Middle frontal gyrus (tissue), 1 donor: ENCODE measurements at regions not wholly inside any gene's neighbourhood (a gene's known extent, or its start where the extent isn't known, plus 50 kb on each side); places are given as distances from the start of the nearest gene placed in this dataset.
"Not testable (repeated sequence)": the region's sequence is repeated elsewhere in the genome, so short reads cannot be mapped to it uniquely, and the experiment has no call there.

ENCODE experiments used
- DNase-seq: peaks from one replicate; pipeline ENCODE4 v3.0.0-alpha.2; 2015; ENCODE audit warnings: low spot score; ENCODE audit errors: extremely low spot score

DNA sequence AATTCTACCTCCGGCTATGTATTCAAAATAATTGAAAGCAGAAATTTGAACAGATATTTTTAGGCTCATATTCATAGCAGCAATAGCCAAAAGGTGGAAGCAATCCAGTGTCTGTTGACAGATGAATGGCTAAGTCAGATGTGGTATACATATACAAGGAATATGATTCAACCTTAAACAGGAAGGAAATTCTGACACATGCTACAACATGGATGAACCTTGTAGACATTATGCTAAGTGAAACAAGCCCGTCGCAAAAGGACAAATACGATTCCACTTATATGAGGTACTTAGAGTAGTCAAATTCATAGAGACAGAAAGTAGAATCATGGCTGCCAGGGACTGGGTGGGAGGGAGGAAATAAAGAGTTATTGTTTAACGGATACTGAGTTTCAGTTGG lies 331.6 kb downstream of the PCNX1 start:
- DNase-seq: no peak

GRCh38 chr14:71240171-71240570 lies 332.9 kb downstream of the PCNX1 start:
- DNase-seq: no peak

DNA sequence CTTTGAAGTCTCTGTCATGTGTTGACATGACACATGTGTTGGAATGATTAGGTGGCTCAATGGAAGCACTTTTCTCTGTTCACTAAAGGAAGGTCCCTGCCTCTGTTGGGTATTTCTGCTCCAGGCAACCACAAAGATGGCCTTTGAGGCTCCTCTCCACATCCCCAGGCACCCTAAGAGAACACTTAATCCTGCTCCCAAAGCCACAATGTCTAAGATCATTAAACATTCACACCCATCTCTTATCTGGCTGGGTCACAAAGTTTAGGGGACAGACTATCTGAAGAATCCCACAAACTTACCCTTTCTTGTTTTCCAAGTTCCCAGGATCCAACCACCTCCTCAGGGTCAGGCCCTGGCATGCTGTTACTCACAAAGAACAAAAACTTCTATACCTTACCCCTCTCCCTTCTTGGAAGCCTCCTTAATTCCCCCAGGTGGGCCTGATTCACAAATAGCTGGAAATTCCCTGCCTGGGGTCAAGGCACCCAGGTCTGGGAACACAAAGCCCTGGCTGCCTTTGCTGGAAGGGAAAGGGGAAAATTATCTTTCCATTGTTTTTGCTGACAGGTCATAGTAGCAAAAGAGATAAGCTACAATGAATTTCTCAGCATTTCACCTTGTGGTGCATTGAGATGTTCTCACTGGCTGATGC lies 333.7 kb downstream of the PCNX1 start:
- no peak for DNase-seq

- DNase-seq: no peak
Measured at GRCh38 chr14:71242237-71242748, 335.0 kb downstream of the PCNX1 start.

DNA sequence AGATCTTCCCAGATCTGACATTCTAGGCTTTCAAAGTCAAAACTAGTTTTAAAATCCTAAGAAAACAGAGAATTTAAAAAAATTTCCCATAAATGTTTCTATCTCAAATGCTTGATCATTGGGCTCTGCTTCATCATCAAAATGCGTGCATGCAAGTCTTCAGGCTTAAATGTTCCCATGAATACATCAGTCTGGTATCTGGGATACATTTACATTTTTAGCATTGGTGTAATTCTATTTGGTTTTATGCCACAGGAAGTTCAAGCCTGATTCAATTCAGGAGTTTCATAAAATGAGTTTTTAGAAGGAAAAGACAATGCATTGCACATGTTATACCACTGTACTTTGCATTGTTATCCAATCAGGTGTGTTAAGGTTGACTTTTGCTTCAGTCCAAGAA lies 336.4 kb downstream of the PCNX1 start:
- DNase-seq: no peak

DNA sequence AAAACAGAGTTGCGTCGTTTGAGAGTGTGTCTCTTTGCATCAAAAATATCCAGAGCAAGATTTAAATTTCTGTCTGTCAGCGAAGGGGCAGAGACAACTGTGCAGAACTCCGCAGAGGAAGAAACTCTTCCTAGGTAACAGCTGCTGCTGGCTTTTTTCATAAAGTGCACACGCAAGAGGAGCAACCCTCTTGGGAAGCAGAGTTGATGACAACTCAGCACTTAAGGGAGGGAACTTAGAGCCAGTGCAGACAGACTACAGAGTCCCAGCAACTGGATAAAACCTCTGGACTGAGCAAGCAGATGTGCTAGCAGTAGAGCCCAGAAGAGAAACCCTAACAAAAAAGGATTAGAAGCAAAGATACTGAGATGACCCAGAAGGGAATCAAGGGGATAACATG lies 337.1 kb downstream of the PCNX1 start:
- DNase-seq: no peak

- DNase-seq: no peak
Measured at GRCh38 chr14:71245659-71246361, 338.6 kb downstream of the PCNX1 start.

GRCh38 chr14:71246539-71246938 lies 339.3 kb downstream of the PCNX1 start:
- DNase-seq: no peak

GRCh38 chr14:71247106-71247505 lies 339.8 kb downstream of the PCNX1 start:
- no peak for DNase-seq

GRCh38 chr14:71248194-71248593 lies 340.9 kb downstream of the PCNX1 start:
- DNase-seq: no peak

DNA sequence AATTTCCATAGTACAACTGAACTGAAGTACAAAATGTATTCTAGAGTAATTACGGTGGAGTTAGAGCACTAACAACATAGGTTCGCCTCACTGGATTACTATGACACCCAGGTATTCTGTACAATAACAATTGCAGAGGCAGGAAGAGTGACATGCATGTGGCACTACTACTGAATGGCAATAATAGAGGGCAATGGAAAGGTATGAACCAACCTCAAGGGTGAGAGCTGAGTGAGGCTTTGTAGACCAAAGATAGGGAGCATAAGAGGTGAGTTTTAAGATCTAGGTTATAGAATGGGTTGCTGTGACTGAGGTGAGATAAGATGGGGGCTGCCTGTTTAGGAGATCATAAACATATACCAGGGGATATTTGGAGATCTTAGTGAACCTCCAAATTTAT lies 343.1 kb downstream of the PCNX1 start:
- no peak for DNase-seq

- no peak for DNase-seq
Measured at GRCh38 chr14:71250791-71251190, 343.5 kb downstream of the PCNX1 start.

DNA sequence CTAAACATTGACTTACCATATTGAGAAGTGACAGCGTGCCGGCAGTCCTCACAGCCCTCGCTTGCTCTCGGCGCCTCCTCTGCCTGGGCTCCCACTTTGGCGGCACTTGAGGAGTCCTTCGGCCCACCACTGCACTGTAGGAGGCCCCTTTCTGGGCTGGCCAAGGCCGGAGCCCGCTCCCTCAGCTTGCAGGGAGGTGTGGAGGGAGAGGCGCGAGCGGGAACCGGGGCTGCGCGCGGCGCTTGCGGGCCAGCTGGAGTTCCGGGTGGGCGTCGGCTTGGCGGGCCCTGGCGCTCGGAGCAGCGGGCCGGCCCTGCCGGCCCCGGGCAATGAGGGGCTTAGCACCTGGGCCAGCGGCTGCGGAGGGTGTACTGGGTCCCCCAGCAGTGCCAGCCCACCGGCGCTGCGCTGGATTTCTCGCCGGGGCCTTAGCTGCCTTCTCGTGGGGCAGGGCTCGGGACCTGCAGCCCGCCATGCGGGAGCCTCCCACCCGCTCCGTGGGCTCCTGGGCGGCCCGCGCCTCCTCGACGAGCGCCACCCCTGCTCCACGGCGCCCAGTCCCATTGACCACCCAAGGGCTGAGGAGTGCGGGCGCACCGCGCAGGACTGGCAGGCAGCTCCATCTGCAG lies 346.9 kb downstream of the PCNX1 start:
- DNase-seq: not testable (repeated sequence)

DNA sequence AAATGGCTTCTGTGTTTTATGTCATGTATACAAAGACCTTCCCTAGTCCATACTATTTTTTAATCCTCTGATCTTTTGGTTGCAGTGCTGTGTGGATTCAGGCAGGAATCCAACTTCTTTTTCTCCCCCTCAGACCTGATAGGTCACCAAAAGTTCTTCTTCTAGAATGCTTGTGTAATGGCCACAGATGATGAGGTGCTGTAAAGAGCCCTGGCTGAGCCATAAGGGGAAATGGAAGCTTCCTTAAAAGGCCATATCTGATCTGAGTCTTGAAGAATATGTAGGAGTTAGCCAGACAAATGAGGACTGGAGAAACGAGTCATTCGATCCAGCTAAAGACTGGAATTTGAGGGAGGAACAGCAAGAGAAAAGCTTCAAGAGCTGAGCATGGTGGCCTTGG lies 353.9 kb downstream of the PCNX1 start:
- no peak for DNase-seq

- DNase-seq: no peak
Measured at GRCh38 chr14:71262441-71262840, 355.2 kb downstream of the PCNX1 start.

DNA sequence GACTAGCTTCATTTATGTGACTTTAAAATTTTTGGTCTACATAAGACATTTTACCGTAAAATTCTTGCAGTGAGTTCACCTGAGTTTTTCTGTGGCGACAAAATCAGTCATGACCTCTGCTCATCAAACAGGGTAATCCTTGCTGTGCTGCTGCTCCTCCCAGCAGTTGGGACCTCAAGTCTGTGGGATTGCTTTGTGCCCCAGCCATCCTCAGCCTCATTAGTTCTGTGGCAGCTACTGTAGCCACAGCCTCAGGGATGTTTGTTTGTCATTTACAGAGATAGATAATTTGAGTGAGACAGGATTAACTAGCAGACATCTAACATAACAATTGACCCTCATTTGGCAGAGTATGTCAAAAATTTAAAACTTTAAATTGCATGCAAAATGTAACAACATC lies 357.0 kb downstream of the PCNX1 start:
- DNase-seq: no peak

- no peak for DNase-seq
Measured at GRCh38 chr14:71267007-71267513, 359.8 kb downstream of the PCNX1 start.

DNA sequence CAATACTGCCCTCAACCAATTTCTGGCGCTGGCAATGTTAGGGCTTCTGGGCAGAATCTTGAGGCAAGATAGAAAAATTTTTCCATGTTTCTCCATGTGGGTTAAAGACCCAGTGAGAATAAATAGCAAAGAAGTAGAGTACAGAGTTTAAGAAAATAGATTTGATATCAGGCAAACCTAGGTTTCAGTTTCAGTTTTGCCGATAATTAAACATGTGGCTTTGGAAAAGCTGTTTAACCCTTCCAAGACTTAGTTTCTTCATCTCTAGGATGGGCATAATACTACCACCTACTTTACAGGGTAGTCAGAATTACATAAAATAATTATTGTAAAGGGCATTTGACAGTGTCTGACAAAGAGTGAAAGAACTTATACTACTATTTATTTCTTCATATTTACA lies 360.4 kb downstream of the PCNX1 start:
- no peak for DNase-seq

DNA sequence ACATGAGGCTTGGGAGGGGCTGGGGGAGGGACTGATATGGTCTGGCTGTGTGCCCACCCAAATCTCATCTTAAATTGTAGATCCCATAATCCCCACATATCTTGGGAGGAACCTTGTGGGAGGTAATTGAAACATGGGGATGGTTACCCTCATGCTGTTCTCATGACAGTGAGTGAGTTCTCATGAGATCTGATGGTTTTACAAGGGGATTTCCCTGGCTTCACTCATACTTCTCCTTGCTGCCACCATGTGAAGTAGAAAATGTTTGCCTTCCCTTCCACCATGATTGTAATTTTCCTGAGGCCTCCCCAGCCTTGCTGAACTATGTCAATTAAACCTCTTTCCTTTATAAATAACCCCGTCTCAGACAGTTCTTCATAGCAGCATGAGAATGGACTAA lies 362.9 kb downstream of the PCNX1 start:
- no peak for DNase-seq

GRCh38 chr14:71271166-71271945 lies 364.1 kb downstream of the PCNX1 start:
- DNase-seq: no peak

GRCh38 chr14:71273366-71273765 lies 366.1 kb downstream of the PCNX1 start:
- no peak for DNase-seq

DNA sequence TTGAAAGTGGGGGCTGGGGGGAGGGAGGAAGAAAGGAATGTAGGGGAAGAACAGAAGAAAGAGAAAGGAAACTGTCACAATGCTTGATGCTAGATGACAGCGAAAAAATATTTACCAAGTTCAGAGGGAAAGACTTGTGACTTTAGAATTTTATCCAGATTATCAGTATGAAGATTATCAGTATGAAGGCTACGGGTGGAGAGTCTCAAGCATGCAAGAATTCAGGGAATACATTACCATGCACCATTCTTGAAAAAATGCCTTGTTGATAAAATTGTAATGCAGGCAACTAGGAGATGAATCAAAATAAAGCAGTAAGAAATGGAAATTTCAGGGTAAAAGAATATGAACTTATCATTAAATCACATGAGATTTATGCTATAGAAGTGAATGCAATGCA lies 376.8 kb downstream of the PCNX1 start:
- DNase-seq: no peak
